WI38 (cell line): ENCODE measurements at regions not wholly inside any gene's neighbourhood (a gene's known extent, or its start where the extent isn't known, plus 50 kb on each side); places are given as distances from the start of the nearest gene placed in this dataset.
"Not testable (repeated sequence)": the region's sequence is repeated elsewhere in the genome, so short reads cannot be mapped to it uniquely, and the experiment has no call there.

Source experiments
- H3K4me3 ChIP-seq: 2 replicates; pipeline ENCODE4 v1.5.1; 2011; ENCODE audit warnings: low read depth, mild to moderate bottlenecking, control low read depth, low read length
- CTCF ChIP-seq: IDR thresholded peaks from 2 replicates; pipeline ENCODE4 v1.5.1; 2012; ENCODE audit warnings: low read depth, mild to moderate bottlenecking, control low read depth, low read length

GRCh38 chr12:63354969-63355368, 204.0 kb upstream of the AVPR1A start:
- no peak for TF ChIP-seq CTCF

GRCh38 chr12:63353559-63353958, 202.6 kb upstream of the AVPR1A start:
- no peak overlapping the region for H3K4me3 ChIP-seq
- no peak for TF ChIP-seq CTCF

More at GRCh38 chr12:63354969-63355368, 204.0 kb upstream of the AVPR1A start:
- H3K4me3 ChIP-seq: no peak overlapping the region

GRCh38 chr12:63351370-63351769, 200.4 kb upstream of the AVPR1A start:
- TF ChIP-seq CTCF: no peak
- no peak overlapping the region for H3K4me3 ChIP-seq

- H3K4me3 ChIP-seq: no peak overlapping the region
- no peak for TF ChIP-seq CTCF
Observed at GRCh38 chr12:63348556-63348955, 197.6 kb upstream of the AVPR1A start.

- H3K4me3 ChIP-seq: not testable (repeated sequence)
Observed at GRCh38 chr12:63337158-63337557, 186.2 kb upstream of the AVPR1A start.

GRCh38 chr12:63326260-63326659, 175.3 kb upstream of the AVPR1A start:
- no peak overlapping the region for H3K4me3 ChIP-seq
- TF ChIP-seq CTCF: no peak

- H3K4me3 ChIP-seq: no peak overlapping the region
- TF ChIP-seq CTCF: no peak
Observed at GRCh38 chr12:63325757-63326156, 174.8 kb upstream of the AVPR1A start.

- TF ChIP-seq CTCF: no peak
- no peak overlapping the region for H3K4me3 ChIP-seq
Observed at GRCh38 chr12:63323942-63324341, 172.9 kb upstream of the AVPR1A start.
